GM19395 (cell line): ENCODE measurements at regions not wholly inside any gene's neighbourhood (a gene's known extent, or its start where the extent isn't known, plus 50 kb on each side); places are given as distances from the start of the nearest gene placed in this dataset.

ENCODE experiments used
- ATAC-seq: cut with Tn5 transposase; IDR thresholded peaks from one replicate; pipeline ENCODE4 v1.9.1; 2021; ENCODE audit warnings: mild to moderate bottlenecking, moderate library complexity; ENCODE audit not compliant: unreplicated experiment

- ATAC-seq, result no peak
These were observed 209.3 kb downstream of the HS3ST3B1 start for GRCh38 chr17:14510136-14510535.

- ATAC-seq, result no peak
These were observed 207.3 kb downstream of the HS3ST3B1 start for GRCh38 chr17:14508156-14508555.

GRCh38 chr17:14506364-14506763 lies 205.5 kb downstream of the HS3ST3B1 start:
- ATAC-seq, result no peak

GRCh38 chr17:14505606-14506005 lies 204.7 kb downstream of the HS3ST3B1 start:
- no peak for ATAC-seq

- no peak for ATAC-seq
These were observed 199.1 kb downstream of the HS3ST3B1 start for GRCh38 chr17:14499976-14500375.

- ATAC-seq, result no peak
These were observed 197.9 kb downstream of the HS3ST3B1 start for GRCh38 chr17:14498812-14499211.

- ATAC-seq, result no peak
These were observed 193.3 kb downstream of the HS3ST3B1 start for GRCh38 chr17:14494161-14494560.

GRCh38 chr17:14489986-14490385 lies 189.1 kb downstream of the HS3ST3B1 start:
- ATAC-seq, result no peak

GRCh38 chr17:14488958-14489550 lies 188.2 kb downstream of the HS3ST3B1 start:
- ATAC-seq, result no peak

- ATAC-seq, result no peak
These were observed 186.2 kb downstream of the HS3ST3B1 start for GRCh38 chr17:14487068-14487467.

GRCh38 chr17:14482715-14483114 lies 181.8 kb downstream of the HS3ST3B1 start:
- no peak for ATAC-seq

- no peak for ATAC-seq
These were observed 180.8 kb downstream of the HS3ST3B1 start for GRCh38 chr17:14481664-14482063.

- no peak for ATAC-seq
These were observed 173.7 kb downstream of the HS3ST3B1 start for GRCh38 chr17:14474591-14474990.

GRCh38 chr17:14471052-14471451 lies 170.2 kb downstream of the HS3ST3B1 start:
- ATAC-seq, result no peak

GRCh38 chr17:14470417-14470816 lies 169.5 kb downstream of the HS3ST3B1 start:
- ATAC-seq, result no peak

- no peak for ATAC-seq
These were observed 169.1 kb downstream of the HS3ST3B1 start for GRCh38 chr17:14469971-14470370.

GRCh38 chr17:14468858-14469257 lies 168.0 kb downstream of the HS3ST3B1 start:
- ATAC-seq, result no peak

GRCh38 chr17:14461227-14461548 lies 160.3 kb downstream of the HS3ST3B1 start:
- no peak for ATAC-seq

GRCh38 chr17:14460516-14461226 lies 159.8 kb downstream of the HS3ST3B1 start:
- ATAC-seq, result no peak

GRCh38 chr17:14459955-14460354 lies 159.1 kb downstream of the HS3ST3B1 start:
- ATAC-seq, result no peak

- ATAC-seq, result no peak
These were observed 157.8 kb downstream of the HS3ST3B1 start for GRCh38 chr17:14458724-14459123.

- ATAC-seq, result no peak
These were observed 153.9 kb downstream of the HS3ST3B1 start for GRCh38 chr17:14454746-14455145.

GRCh38 chr17:14452856-14453255 lies 152.0 kb downstream of the HS3ST3B1 start:
- ATAC-seq, result no peak
